Fibroblast of gingiva (primary cell): ENCODE measurements at regions not wholly inside any gene's neighbourhood (a gene's known extent, or its start where the extent isn't known, plus 50 kb on each side); places are given as distances from the start of the nearest gene placed in this dataset.
"Not testable (repeated sequence)": the region's sequence is repeated elsewhere in the genome, so short reads cannot be mapped to it uniquely, and the experiment has no call there.

Experiments
- DNase-seq: peaks from one replicate; pipeline ENCODE4 v3.0.0-alpha.2; 2011; ENCODE audit warnings: low read depth

DNA sequence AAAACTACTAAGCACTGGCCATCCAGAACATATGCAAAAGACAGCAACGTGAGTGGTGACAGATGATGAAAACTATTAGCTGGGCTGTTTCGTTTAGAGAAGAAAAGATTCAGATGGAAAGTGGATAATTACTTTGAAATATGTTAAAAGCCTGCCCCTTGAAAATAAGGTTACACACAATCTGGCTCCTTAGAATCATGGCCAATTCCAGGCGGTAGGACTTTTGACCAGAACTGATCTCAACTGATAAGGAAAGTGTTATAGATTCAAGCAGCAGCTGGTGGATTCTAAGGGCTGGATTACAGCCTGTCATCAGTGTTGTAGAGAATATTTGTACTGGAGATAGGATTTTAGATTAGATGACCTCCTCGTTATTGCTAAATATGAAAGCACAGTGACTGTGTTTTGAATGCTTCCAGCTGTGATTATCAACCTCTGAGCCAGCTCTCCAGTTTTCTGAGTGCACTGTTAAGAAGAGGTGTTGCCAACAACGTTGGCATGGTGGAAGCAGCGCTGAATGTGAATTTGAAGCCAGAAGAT lies 75.1 kb downstream of the KBTBD2 start:
- not testable (repeated sequence) for DNase-seq

DNA sequence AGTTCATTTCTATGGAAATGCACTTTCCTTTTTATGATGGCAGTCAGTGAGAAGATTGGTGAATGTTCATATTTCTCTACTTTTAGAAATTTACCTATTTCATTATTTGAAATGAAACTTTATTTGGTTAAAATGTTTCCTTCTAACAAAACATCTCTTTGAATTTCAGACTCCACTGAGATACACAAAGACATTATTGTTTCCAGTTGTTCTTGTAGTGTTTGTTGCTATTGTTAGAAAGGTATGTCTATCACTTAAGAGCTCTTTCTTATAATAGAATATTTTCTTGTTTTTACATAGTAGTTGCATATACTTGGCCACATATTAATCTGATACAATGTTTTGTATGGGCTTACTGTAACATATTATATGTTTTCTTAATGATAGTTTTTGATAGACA lies 76.8 kb downstream of the KBTBD2 start:
- not testable (repeated sequence) for DNase-seq

DNA sequence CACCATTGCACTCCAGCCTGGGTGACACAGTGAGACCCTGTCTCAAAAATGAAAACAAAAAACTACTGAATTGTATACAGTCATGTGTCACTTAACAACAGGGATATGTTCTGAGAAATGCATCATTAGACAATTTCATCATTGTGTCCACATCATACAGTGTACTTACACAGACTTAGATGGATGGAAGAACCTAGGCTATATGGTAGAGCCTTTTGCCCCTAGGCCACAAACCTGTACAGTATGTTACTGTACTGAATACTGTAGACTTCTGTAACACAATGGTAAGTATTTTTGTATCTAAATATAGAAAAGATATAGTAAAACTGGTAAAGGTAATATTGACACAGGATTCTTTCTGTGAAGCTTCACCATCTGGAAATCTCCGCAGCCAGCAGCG lies 81.7 kb downstream of the KBTBD2 start:
- no peak for DNase-seq

DNA sequence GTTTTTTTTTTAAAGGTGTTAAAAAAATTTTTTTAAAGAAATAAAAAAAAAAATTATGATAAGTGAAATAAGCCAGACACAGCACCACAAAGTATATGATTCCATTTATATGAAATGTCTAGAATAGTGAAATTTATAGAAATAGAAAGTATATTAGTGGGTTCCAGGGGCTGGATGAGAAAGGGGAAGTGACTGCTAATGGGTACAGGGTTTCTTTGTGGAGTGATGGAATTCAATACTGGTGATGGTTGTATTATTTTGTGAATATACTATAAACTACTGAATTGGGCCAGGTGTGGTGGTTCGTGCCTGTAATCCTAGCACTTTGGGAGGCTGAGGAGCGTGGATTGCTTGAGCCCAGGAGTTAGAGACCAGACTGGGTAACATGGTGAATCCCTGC lies 82.2 kb downstream of the KBTBD2 start:
- no peak for DNase-seq

- DNase-seq = no peak
These were observed 88.0 kb downstream of the KBTBD2 start for GRCh38 chr7:32803406-32804141.

DNA sequence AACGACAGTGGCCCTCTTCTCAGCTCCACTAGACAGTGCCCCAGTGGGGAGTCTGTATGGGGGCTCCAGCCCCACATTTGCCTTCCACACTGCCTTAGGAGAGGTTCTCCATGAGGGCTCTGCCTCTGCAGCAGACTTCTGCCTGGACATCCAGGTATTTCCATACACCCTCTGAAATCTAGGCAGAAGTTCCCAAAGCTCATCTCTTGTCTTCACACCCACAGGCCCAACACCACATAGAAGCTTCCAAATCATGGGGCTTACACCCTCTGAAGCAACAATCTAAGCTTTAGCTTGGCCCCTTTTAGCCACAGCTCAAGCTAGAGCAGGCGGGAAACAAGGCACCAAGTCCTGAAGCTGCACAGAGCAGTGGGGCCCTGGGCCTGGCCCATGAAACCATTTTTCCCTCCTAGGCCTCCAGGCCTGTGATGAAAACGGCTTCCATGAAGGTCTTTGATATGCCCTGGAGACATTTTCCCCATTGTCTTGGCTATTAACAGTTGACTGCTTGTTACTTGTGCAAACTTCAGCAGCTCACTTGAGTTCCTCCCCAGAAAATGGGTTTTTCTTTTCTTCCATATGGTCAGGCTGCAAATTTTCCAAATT lies 89.2 kb downstream of the KBTBD2 start:
- DNase-seq = no peak

- DNase-seq = not testable (repeated sequence)
These were observed 98.5 kb downstream of the KBTBD2 start for GRCh38 chr7:32793053-32793452.

GRCh38 chr7:32790766-32791430 lies 100.7 kb downstream of the KBTBD2 start:
- peak; percentile 42 for DNase-seq

- DNase-seq = not testable (repeated sequence)
These were observed 102.3 kb downstream of the KBTBD2 start for GRCh38 chr7:32789266-32789665.

- not testable (repeated sequence) for DNase-seq
These were observed 103.4 kb downstream of the KBTBD2 start for GRCh38 chr7:32788174-32788573.

DNA sequence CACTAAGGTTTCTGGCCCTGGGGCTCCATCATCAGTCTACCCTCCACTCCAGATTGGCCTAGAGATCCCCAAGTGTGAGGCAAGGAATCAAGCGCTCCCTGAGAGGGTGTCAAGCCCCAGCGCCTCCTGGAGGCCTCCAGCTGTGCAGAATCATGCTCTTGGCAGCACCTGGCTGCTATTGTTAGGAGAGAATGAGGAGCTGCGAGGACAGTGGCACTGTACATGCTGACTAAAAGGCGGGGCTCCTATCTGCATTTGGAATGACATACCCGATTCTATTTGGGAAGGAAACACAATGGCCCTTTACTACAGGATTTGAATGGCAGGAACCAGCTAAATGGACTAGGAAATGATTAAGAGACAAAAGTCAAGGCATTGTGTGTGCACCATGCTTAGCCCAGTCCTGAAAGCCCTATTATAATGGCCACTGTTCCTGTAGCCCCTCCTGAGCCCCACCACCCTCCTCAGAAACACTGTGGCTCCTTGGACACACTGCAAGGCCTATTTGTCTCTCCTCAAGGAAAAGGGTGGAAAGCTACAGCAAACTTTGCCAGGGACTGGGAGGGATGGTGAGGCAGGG lies 106.1 kb downstream of the KBTBD2 start:
- DNase-seq = not testable (repeated sequence)

- DNase-seq = not testable (repeated sequence)
These were observed 111.7 kb downstream of the KBTBD2 start for GRCh38 chr7:32779895-32780294.

DNA sequence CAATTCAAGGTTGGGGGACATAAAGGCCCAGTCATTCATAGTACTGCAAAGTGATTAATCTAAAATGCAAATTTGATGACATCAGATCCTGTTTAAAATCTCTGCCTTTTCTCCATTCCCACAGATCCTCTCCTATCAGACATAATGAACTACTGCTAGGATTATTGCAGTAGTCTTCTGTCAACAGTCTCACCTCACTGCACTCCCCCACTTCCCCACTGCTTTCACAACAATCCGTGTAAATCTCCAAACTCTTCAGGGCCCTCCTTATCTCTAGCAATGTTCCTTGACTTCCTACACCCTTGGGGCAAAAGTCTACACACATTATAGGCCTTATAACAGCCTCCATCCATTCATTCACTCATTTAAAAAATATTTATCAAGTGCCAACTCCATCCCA lies 112.4 kb downstream of the KBTBD2 start:
- DNase-seq = no peak

DNA sequence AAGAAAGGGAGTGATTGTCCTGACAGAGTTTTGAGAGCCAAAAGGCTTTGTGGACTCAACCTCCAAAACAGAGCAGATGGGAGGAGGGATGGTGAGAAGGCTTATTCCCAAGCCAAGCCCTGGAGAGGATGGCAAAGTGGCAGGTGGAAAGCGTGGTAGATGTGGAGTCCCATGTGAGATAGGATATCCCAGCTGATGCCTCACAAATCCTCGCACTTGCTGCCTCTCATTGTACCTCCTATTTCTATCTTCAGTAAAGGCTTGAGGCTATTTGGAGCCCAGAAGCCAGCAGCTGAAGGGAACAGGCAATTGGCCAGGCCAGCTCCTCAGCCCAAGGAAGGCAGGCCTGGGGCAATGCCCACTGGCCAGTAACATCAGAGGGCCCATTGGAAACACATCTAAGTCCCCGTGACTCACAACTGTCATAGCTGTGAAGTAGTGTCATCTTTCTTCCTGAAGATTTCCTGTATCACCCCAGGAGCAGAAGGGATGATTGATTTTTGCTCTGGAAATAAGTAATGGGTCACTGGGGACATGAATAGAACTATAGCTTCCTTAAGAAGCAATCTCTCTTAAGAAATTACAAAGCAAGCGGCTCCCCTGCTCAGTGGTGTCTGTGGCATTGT lies 114.4 kb downstream of the KBTBD2 start:
- peak; percentile 76 for DNase-seq

- not testable (repeated sequence) for DNase-seq
These were observed 115.2 kb downstream of the KBTBD2 start for GRCh38 chr7:32776318-32776717.

DNA sequence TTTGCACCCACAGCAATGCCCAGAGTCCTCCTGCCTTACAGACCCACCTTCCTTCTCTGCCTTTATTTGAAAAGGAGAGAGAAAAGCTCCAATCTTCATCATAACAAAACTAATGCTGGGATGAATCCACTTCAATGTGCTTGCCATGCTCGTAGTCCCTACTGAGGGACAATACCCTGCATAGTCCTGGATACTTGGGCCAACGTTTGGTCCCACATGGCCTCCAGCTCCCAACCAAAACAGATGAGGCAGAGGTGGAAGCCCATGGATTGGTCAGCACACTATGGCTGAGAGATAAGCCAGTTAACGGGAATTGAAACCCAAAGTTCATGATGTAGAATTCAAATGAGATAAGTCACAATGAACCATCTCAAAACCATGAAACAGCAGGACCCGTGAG lies 115.8 kb downstream of the KBTBD2 start:
- not testable (repeated sequence) for DNase-seq

DNA sequence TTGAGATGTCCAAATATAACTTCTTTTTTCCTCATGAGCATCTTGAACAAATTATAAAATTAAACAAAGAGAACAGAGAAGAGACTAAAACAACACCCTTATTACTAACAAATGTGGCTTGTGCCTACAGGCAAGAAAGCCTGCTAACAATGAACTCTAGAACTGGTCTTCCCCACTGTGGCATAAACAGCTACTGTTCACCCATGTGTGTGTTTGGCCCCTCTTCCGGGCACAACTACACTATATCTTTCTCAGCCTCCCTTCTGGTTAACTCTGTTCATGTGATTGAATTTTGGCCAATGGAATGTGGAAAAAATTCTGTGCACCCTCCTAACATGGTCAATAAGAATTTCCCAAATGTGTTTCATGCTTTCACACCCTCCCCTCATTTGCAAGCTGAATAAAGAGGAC lies 117.0 kb downstream of the KBTBD2 start:
- DNase-seq = peak; percentile 74

DNA sequence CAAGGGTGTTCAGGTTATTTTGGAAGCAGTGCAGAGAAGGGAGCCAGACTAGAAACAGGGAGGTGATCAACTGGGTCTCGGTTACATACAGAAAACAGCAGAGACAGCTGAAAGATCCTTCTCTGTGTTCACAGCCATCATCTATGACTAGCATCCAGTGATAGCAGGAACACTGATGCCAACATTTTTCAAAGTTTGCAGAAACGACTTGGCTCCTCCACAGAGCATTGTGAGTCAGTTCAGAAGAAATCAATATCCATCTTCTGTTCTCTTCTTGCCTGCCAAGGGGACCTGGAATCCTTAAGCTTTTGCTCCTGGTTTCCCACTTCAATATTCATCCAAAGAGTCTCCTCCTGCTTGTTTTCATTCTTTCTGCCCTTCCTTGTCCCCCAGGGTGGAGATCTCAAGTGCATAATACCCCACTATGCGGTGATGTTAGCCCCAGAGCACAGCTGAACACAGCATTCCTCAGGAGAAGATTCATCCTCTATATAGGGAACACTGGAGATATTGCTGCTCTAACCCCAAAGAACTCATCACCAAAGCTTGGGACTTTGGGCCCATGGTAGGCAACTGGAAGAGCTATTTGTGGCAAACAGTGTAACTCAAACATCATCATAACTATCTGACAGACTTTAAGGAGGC lies 122.6 kb downstream of the KBTBD2 start:
- peak; percentile 42 for DNase-seq

GRCh38 chr7:32768338-32768737 lies 123.2 kb downstream of the KBTBD2 start:
- DNase-seq = not testable (repeated sequence)

GRCh38 chr7:32765649-32766251 lies 125.8 kb downstream of the KBTBD2 start:
- DNase-seq = not testable (repeated sequence)

- DNase-seq = no peak
These were observed 126.4 kb downstream of the KBTBD2 start for GRCh38 chr7:32765185-32765584.
